ENCODE measurements at regions not wholly inside any gene's neighbourhood (a gene's known extent, or its start where the extent isn't known, plus 50 kb on each side); places are given as distances from the start of the nearest gene placed in this dataset.
"Not testable (repeated sequence)": the region's sequence is repeated elsewhere in the genome, so short reads cannot be mapped to it uniquely, and the experiment has no call there.

DNA sequence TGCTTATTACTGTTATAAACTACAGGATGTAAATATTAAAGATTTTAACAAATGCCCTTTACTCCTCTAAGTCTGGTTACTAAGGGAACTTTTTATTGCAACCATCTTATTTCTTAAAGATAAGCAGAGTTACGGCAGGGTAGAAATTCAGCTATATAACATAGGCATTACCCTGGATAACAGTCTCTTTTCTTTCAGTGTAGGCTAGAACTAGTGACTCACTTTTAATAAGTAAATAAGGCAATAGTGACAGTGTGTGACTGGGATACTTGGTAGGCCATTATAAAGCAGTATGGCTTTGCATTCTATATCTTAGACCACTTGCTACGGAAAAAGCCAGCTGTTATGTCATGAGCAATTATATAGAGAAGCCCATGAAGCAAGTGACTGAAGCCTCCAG lies 1041.0 kb upstream of the NRXN1 start:
- no peaks in the 10 kb centered on the region for H3K4me1 Mint-ChIP-seq (ENCODE audit: low read depth)
- H3K36me3 Mint-ChIP-seq (ENCODE audit: low read depth) = no peaks in the 10 kb centered on the region
- no peak overlapping the region for H3K27ac Mint-ChIP-seq
- no peak for DNase-seq (ENCODE audit: low spot score)
- no peak overlapping the region for H3K4me3 Mint-ChIP-seq
- no peaks in the 10 kb centered on the region for H3K27me3 Mint-ChIP-seq (ENCODE audit: low read depth)
- H3K9me3 Mint-ChIP-seq = peaks cover 14% of the 10 kb centered on the region

GRCh38 chr2:52070665-52071064 lies 1038.7 kb upstream of the NRXN1 start:
- Mint-ChIP-seq H3K27ac (no peak overlapping the region), H3K36me3 (ENCODE audit: low read depth) (no peaks in the 10 kb centered on the region), H3K4me1 (ENCODE audit: low read depth) (no peaks in the 10 kb centered on the region), H3K9me3 (peaks cover 10% of the 10 kb centered on the region), H3K27me3 (ENCODE audit: low read depth) (no peaks in the 10 kb centered on the region), H3K4me3 (no peak overlapping the region)
- no peak for DNase-seq (ENCODE audit: low spot score)

DNA sequence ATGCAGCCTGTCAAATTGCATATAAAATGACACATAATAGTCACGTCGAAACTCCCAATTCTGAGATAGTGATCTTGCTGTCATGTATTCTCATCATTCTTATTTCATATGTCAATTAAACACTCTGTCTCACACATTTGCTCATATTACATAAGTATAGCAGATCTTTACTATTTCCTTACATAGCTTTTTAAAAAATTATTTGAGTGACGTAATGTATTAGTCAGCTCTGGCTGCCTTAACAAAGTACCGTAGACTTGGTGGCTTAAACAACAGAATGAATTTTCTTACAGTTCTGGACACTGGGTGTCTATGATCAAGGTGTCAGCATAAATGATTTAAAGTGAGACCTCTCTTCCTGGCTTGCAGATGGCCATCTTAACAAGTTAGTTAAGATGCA lies 1032.3 kb upstream of the NRXN1 start:
- Mint-ChIP-seq H3K4me3 (no peak overlapping the region), H3K36me3 (ENCODE audit: low read depth) (no peaks in the 10 kb centered on the region), H3K9me3 (peaks cover 21% of the 10 kb centered on the region), H3K27ac (no peak overlapping the region), H3K4me1 (ENCODE audit: low read depth) (no peaks in the 10 kb centered on the region), H3K27me3 (ENCODE audit: low read depth) (no peaks in the 10 kb centered on the region)
- no peak for DNase-seq (ENCODE audit: low spot score)

DNA sequence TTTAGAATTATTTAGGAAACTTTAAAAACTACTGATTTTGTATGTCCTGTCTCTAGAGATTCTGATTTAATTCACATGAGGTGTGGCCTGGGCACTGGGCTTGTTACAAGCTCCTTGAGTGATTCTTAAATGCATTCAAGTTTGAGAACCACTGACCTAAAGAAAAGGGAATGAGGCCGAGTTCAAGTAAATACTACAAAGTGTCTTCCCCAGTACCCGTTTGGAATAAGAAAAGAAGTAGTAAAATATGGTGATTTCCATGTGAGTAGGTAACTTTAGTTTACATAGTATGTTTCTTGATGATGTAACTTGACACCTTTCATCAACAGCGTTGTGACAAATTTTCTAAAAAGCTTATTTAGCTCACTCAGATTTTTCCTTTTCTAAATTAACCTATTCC lies 1022.9 kb upstream of the NRXN1 start:
- DNase-seq (ENCODE audit: low spot score) = no peak
- Mint-ChIP-seq H3K27me3 (ENCODE audit: low read depth) (no peaks in the 10 kb centered on the region), H3K4me1 (ENCODE audit: low read depth) (no peaks in the 10 kb centered on the region), H3K36me3 (ENCODE audit: low read depth) (no peaks in the 10 kb centered on the region), H3K9me3 (peaks cover 32% of the 10 kb centered on the region), H3K27ac (no peak overlapping the region), H3K4me3 (no peak overlapping the region)

- no peak for DNase-seq (ENCODE audit: low spot score)
- no peaks in the 10 kb centered on the region for H3K27me3 Mint-ChIP-seq (ENCODE audit: low read depth)
- no peaks in the 10 kb centered on the region for H3K36me3 Mint-ChIP-seq (ENCODE audit: low read depth)
- no peaks in the 10 kb centered on the region for H3K4me1 Mint-ChIP-seq (ENCODE audit: low read depth)
- peaks cover 19% of the 10 kb centered on the region for H3K9me3 Mint-ChIP-seq
- H3K27ac Mint-ChIP-seq = no peak overlapping the region
- H3K4me3 Mint-ChIP-seq = no peak overlapping the region
These were observed 1004.9 kb upstream of the NRXN1 start for GRCh38 chr2:52036853-52037252.

DNA sequence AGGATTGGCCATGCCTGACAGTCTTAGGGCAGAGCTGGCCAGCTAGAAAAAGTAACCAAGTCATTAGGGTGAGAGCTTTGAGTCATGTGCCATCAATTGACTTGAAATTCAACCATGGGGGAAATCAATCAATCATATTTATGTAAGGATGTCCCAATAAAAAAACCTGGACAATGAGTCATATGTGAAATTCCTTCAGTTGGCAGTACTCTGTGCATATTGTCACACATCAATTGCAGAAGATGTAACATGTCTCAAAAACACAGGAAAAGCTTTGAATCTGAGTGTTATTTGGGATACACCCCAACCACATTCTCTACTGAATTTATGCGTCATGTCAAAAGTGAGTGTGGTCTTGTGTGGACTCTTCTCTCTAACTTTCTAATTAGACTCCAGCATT lies 1004.1 kb upstream of the NRXN1 start:
- Mint-ChIP-seq H3K27ac (no peak overlapping the region), H3K9me3 (peaks cover 21% of the 10 kb centered on the region), H3K36me3 (ENCODE audit: low read depth) (no peaks in the 10 kb centered on the region), H3K4me1 (ENCODE audit: low read depth) (no peaks in the 10 kb centered on the region), H3K27me3 (ENCODE audit: low read depth) (no peaks in the 10 kb centered on the region), H3K4me3 (no peak overlapping the region)
- DNase-seq (ENCODE audit: low spot score) = no peak

GRCh38 chr2:52035391-52035790 lies 1003.5 kb upstream of the NRXN1 start:
- Mint-ChIP-seq H3K36me3 (ENCODE audit: low read depth) (no peaks in the 10 kb centered on the region), H3K9me3 (peaks cover 25% of the 10 kb centered on the region), H3K27ac (no peak overlapping the region), H3K27me3 (ENCODE audit: low read depth) (no peaks in the 10 kb centered on the region), H3K4me1 (ENCODE audit: low read depth) (no peaks in the 10 kb centered on the region), H3K4me3 (no peak overlapping the region)
- DNase-seq (ENCODE audit: low spot score) = no peak

- Mint-ChIP-seq H3K27me3 (ENCODE audit: low read depth) (no peaks in the 10 kb centered on the region), H3K4me3 (no peak overlapping the region), H3K27ac (no peak overlapping the region), H3K4me1 (ENCODE audit: low read depth) (no peaks in the 10 kb centered on the region), H3K36me3 (ENCODE audit: low read depth) (no peaks in the 10 kb centered on the region), H3K9me3 (peaks cover 25% of the 10 kb centered on the region)
- no peak for DNase-seq (ENCODE audit: low spot score)
These were observed 1002.8 kb upstream of the NRXN1 start for GRCh38 chr2:52034706-52035105.

DNA sequence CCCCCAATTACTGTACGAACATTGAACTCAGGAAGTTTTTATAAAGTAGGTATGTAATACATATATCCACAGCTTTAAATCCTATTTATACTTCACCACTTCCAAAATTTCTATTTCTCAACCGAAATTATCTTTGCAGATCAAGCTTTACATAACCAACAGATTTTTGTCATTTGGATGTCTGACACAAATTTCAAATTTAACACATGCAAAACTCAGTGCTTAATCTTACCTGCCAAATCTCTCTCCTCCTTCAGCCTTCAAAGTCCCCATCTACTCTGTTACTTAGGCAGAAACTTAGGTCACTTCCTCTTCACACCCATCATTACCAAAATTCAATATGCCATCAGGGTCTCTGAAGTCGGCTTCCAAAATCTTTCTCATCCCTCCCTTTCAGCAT lies 990.1 kb upstream of the NRXN1 start:
- no peak overlapping the region for H3K27ac Mint-ChIP-seq
- no peaks in the 10 kb centered on the region for H3K4me1 Mint-ChIP-seq (ENCODE audit: low read depth)
- DNase-seq (ENCODE audit: low spot score) = no peak
- no peaks in the 10 kb centered on the region for H3K27me3 Mint-ChIP-seq (ENCODE audit: low read depth)
- H3K9me3 Mint-ChIP-seq = peaks cover 47% of the 10 kb centered on the region
- H3K36me3 Mint-ChIP-seq (ENCODE audit: low read depth) = no peaks in the 10 kb centered on the region
- no peak overlapping the region for H3K4me3 Mint-ChIP-seq

GRCh38 chr2:52017646-52018235 lies 985.8 kb upstream of the NRXN1 start:
- Mint-ChIP-seq H3K27ac (no peak overlapping the region), H3K36me3 (ENCODE audit: low read depth) (no peaks in the 10 kb centered on the region), H3K27me3 (ENCODE audit: low read depth) (no peaks in the 10 kb centered on the region), H3K4me1 (ENCODE audit: low read depth) (no peaks in the 10 kb centered on the region), H3K9me3 (peaks cover 54% of the 10 kb centered on the region), H3K4me3 (no peak overlapping the region)
- DNase-seq (ENCODE audit: low spot score) = no peak

GRCh38 chr2:52006821-52007366 lies 975.0 kb upstream of the NRXN1 start:
- H3K4me1 Mint-ChIP-seq (ENCODE audit: low read depth); DNase-seq (ENCODE audit: low spot score); H3K27ac Mint-ChIP-seq; H3K36me3 Mint-ChIP-seq (ENCODE audit: low read depth); H3K4me3 Mint-ChIP-seq; H3K27me3 Mint-ChIP-seq (ENCODE audit: low read depth): not testable (repeated sequence)
- H3K9me3 Mint-ChIP-seq = peaks cover 29% of the 10 kb centered on the region

DNA sequence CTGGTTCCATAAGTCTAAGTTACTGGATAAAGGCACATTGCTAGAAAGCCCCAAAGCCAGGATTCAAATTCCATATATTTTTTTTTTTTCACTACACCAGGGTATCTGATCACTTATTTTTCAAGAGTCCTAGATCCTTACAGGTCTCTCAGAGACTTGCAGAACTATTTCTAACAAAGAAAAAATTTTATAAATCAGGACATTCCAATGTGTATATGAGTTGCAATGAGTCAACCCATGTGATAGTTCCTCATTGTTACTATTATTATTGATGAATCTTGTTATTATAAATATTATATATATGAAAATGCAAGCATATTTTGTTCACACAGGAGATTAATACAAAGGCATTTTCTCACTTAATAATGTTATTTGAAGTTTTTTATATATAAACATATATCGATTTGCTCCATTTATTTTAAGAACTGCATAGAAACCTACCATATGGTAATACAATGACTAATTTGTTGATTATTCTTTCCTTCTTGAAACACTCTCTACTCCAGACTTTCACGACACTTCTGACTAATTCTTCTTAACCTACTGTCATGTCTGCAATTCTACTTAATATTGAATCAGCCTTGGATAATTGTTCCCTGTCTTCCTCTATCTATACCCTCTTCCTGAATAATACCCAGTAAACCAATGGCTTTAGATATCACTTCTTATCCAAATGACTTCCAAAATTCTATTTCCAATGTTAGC lies 968.4 kb upstream of the NRXN1 start:
- no peaks in the 10 kb centered on the region for H3K4me1 Mint-ChIP-seq (ENCODE audit: low read depth)
- no peaks in the 10 kb centered on the region for H3K27me3 Mint-ChIP-seq (ENCODE audit: low read depth)
- DNase-seq (ENCODE audit: low spot score) = no peak
- H3K27ac Mint-ChIP-seq = no peak overlapping the region
- H3K36me3 Mint-ChIP-seq (ENCODE audit: low read depth) = no peaks in the 10 kb centered on the region
- H3K9me3 Mint-ChIP-seq = peaks cover 36% of the 10 kb centered on the region
- H3K4me3 Mint-ChIP-seq = no peak overlapping the region

- Mint-ChIP-seq H3K36me3 (ENCODE audit: low read depth) (no peaks in the 10 kb centered on the region), H3K4me1 (ENCODE audit: low read depth) (no peaks in the 10 kb centered on the region), H3K4me3 (no peak overlapping the region), H3K27ac (no peak overlapping the region), H3K27me3 (ENCODE audit: low read depth) (no peaks in the 10 kb centered on the region), H3K9me3 (peaks cover 45% of the 10 kb centered on the region)
- DNase-seq (ENCODE audit: low spot score) = no peak
These were observed 967.0 kb upstream of the NRXN1 start for GRCh38 chr2:51998890-51999289.

GRCh38 chr2:51997571-51997970 lies 965.6 kb upstream of the NRXN1 start:
- Mint-ChIP-seq H3K4me1 (ENCODE audit: low read depth) (no peaks in the 10 kb centered on the region), H3K27me3 (ENCODE audit: low read depth) (no peaks in the 10 kb centered on the region), H3K36me3 (ENCODE audit: low read depth) (no peaks in the 10 kb centered on the region), H3K4me3 (no peak overlapping the region), H3K9me3 (peaks cover 49% of the 10 kb centered on the region), H3K27ac (no peak overlapping the region)
- no peak for DNase-seq (ENCODE audit: low spot score)

DNA sequence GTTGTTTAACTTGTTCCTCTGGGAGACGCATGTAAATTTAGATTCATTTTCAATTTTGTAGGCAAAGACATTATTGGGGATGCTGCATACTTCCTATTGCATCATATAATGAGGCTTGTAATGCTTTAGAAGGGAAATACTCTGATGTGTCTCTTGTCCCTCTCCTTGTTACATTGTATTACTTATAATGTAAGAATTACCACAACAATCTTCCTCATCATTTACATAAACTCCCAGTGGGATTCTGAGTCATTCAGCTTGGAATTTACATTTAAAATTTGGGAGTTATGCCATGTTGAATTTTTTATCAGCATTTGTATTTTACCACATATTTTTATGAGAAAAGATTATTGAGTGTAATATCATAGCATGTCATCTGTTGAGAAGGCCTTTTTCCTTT lies 963.4 kb upstream of the NRXN1 start:
- DNase-seq (ENCODE audit: low spot score) = no peak
- Mint-ChIP-seq H3K36me3 (ENCODE audit: low read depth) (no peaks in the 10 kb centered on the region), H3K4me3 (no peak overlapping the region), H3K27ac (no peak overlapping the region), H3K9me3 (peaks cover 42% of the 10 kb centered on the region), H3K4me1 (ENCODE audit: low read depth) (no peaks in the 10 kb centered on the region), H3K27me3 (ENCODE audit: low read depth) (no peaks in the 10 kb centered on the region)
